ENCODE measurements at regions not wholly inside any gene's neighbourhood (a gene's known extent, or its start where the extent isn't known, plus 50 kb on each side); places are given as distances from the start of the nearest gene placed in this dataset.

DNA sequence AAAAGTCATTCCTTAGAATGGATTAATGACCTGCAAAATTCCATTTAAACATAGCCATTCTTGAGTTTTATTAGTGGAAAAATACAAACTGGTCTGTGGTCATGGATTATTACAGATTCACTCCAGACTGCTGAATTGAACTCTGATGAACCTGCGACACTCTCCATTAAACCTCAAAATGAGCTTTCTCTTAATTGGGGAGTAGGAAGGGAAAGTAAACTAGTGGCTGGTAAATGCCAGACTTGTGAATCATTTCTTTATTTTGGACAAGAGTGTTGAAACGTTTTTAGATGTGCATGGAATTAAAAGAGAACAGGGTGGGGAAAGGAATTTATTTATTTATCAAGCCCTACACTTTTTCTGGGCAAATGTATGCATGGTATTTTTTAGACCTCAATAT is 321.2 kb upstream of the FANCL start:
- DNase-seq (ENCODE audit: low read depth in 2 of 2) = no peak

GRCh38 chr2:58560531-58560930 is 319.4 kb upstream of the FANCL start:
- DNase-seq (ENCODE audit: low read depth in 2 of 2) = no peak

DNA sequence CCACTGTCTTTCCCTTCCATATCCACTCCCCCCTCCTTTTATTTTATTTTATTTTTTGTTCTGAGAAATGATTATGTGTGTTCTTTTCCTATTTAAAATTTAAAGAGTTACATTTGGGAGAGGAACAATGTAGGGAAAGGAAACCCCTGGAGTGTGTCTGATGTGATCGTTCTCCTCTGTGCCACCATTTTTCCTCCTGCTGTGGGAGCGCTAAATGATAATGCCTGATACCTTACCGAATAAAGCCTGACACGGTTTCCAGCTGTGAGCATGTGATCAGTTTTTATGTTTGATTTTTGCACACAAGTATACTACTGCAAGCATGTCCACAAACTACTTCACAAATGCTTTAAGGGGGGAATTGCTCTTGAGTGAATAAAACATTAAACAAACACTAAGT is 317.8 kb upstream of the FANCL start:
- DNase-seq (ENCODE audit: low read depth in 2 of 2) = no peak

- DNase-seq (ENCODE audit: low read depth in 2 of 2) = no peak
These were observed 316.1 kb upstream of the FANCL start for GRCh38 chr2:58557176-58557575.

GRCh38 chr2:58553937-58554336 is 312.8 kb upstream of the FANCL start:
- no peak for DNase-seq (ENCODE audit: low read depth in 2 of 2)

DNA sequence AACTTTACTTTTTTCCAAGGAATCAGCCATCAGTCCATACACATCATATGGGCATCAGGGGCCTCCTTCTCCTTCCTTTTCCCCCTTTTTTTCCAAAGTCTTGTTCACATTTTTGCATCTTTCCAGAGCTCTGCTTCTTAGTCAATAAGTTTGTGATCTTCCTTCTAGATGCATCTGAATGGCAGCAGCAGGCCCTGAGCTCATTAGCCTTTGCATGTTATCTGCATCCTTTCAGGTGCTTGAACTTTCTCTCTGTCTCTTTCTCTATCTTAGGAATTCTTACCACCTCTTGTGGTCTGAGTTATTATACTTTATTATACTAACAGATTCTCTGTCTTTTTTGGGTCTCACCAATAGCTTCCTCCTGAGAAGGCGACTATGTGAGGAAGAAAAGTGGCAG is 312.4 kb upstream of the FANCL start:
- no peak for DNase-seq (ENCODE audit: low read depth in 2 of 2)

DNA sequence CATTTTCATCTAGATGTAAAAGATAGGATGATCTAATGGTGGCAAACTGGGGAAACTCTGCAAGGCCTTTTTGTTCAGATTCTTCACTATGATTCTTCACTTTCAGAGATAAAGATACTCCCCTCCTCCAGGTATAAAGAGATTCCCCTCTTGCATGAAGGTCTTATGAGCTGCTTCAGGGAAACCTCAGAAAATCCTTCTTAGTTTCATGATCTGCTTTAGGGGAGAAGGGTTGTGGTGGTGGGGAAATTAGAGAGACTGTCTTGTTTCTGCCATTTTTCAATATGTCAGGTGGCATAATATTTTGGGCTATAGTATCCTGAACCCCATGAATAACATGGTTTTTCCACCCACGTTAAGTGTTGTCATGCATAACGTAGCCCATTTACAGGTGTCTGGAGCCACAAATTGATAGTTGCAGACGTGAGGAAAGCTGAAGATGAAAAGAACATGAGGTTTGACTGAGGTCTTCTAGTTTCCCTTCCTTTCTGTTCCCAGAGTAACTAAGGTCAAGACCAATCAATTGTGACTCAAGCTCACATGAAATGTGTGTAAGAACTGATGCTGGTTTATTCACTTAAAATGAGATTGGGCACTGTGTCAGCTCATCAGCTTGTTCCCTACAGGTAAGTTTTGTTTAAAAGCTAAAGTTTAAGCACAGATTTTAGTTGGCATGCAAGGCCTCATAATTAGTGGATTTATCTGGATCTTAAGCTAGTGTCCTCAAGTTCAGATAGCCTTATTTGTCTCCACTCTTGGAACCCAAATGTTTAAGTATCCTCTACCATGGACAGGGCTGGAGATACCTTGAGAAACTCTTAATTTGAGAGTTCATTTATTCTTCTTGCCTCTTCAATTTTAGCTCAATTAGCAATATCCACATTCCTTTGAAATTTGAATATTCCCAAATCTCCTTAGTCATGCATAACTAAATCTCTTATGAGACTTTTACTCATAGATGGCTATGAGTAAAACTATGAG is 304.5 kb upstream of the FANCL start:
- DNase-seq (ENCODE audit: low read depth in 2 of 2) = no peak

- DNase-seq (ENCODE audit: low read depth in 2 of 2) = no peak
These were observed 302.3 kb upstream of the FANCL start for GRCh38 chr2:58543442-58543841.

DNA sequence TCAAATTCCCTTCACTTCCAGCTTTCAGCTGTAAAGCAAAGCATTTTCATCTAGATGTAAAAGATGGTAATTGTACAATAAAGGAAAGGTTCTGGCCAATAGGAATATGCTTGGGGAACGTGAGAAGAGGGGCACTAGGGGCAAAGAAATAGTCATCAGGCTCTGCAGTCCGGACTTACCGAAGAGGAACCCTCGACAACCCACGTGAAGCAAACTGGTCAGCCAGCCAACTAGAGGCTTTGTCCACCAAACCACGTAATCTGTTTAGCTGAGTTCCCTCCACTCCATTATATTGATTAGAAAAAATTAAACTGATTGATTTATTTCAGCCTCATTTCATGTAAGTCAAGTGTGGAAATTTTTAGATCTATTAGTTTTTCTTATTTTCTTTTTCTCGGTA is 300.4 kb upstream of the FANCL start:
- no peak for DNase-seq (ENCODE audit: low read depth in 2 of 2)

DNA sequence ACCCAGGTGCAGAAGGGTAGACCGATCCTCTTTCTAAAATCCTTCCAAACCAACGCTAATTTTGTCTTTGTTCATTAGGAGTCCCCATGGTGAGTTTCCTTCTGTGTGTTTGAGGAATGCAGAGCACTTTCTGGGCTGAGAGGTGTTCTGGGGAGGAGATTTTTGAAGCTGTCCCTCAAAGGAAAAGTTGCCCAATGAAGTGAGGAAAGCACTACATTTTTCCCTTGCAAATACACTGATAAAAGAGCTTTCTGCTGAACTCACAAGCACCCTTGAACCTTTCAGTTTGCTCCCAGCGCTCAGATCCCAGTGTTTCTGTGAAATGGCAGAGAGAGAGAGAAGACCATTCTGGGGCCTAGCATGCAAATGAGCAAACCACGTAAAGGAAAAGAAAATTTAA is 299.6 kb upstream of the FANCL start:
- DNase-seq (ENCODE audit: low read depth in 2 of 2) = no peak

DNA sequence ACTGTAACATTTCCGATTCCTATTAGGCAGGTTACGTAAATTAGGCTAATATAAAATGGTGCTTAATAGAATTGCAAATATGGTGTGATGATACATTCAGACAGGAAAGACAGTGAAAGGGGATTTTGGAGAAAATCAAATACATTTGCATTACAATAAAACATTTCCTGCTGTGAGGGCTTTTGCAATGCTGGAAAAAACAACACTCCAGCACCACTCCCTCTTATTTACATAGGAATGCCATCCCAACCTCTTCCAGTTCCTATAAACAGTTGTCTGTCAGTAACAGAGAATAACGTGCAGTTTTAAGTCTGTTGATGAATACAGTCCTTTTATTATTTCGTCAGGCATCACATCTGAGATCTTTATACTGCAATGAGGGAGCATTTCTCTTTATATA is 298.8 kb upstream of the FANCL start:
- DNase-seq (ENCODE audit: low read depth in 2 of 2) = no peak

GRCh38 chr2:58535990-58536389 is 294.9 kb upstream of the FANCL start:
- no peak for DNase-seq (ENCODE audit: low read depth in 2 of 2)

DNA sequence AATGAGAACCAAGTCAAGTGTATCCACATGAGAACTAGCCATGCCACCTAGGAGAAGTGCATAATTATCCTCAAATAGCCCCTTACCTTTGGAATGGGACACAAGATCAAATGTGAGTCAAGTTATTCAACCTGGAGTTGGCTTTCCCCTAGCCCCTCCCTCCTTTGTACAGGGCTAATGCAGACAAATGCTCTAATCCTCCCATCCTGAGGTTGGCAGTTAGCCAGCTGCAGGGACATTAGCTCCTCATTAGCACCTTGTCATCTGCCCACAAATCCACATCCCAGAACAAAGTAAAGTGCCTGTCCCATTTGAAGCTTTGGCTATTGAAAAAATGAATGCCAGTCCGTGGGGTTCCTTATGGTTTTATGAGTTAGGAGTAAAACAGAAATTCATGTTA is 294.1 kb upstream of the FANCL start:
- DNase-seq (ENCODE audit: low read depth in 2 of 2) = no peak

DNA sequence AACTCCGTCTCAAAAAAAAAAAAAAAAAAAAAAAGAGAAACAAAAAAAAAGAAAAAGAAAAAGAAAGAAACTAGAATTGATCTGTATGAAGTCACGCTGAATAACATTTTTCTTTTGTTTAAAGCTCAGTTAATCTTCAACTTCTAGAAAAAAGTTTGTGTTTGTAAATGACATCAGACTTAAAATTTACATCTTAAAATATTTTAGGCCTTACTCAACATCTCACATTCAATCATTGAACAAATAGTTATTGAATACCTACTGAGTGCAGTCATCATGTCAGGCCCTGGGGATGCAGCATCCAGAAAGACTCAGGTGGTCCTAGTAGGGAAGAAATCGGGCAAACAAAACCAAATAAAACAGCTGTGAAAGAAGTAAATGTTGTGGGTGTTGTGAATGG is 292.3 kb upstream of the FANCL start:
- no peak for DNase-seq (ENCODE audit: low read depth in 2 of 2)

- DNase-seq (ENCODE audit: low read depth in 2 of 2) = no peak
These were observed 291.5 kb upstream of the FANCL start for GRCh38 chr2:58532641-58533040.

- DNase-seq (ENCODE audit: low read depth in 2 of 2) = no peak
These were observed 286.5 kb upstream of the FANCL start for GRCh38 chr2:58527647-58528046.

DNA sequence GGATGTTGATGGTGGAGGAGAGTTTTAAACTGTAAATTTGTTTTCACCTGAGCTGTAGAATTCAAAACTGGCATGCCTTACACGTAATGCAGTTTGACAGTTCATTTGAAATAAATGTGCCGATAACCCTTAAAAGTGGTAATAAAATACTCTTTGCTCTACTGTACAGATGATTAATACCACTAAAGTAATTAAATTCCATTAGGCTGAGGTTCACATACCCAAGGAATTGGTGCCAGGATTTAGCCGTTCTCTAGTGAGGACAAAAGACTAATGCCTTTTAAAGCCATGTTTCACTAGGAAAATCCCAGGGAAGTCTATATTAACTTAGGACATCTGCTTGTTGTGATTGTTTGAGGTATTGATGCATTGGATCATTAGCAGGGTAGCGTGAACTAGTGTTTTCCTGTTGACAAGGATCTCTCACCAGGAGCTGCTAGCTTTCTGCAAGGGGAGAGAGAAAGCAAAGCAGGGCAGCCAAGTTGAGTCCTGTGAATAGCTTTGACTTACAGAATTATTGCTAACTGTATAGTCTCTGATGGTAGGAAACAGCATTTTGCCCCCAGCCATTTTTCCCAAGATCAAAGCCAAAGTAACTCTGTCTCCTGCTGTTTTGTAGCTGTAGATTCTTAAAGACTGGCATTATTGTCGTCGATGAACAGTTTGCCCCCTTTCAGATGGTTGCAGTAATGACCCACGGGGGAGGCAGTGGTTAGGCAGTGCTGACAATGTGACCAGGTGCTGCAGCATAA is 280.9 kb upstream of the FANCL start:
- DNase-seq (ENCODE audit: low read depth in 2 of 2) = no peak

DNA sequence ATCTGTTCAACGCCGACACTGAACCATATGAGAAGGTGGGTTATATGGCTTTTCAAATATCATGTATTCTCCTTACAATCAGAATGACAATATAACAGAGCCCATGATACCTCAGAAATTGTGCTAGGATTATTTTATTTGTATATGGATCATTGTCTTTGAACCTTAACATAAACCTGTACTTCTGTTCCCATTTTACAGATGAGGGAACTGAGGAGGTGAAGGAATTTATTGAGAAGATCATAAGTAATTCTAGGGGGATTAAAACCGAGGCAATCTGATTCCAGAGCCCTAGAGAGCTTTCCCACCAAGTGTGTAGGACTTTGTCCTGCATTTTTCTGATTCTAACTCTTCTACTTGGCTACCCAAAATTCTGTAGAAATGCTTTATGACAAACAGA is 279.8 kb upstream of the FANCL start:
- no peak for DNase-seq (ENCODE audit: low read depth in 2 of 2)

- DNase-seq (ENCODE audit: low read depth in 2 of 2) = no peak
These were observed 276.8 kb upstream of the FANCL start for GRCh38 chr2:58517881-58518280.

DNA sequence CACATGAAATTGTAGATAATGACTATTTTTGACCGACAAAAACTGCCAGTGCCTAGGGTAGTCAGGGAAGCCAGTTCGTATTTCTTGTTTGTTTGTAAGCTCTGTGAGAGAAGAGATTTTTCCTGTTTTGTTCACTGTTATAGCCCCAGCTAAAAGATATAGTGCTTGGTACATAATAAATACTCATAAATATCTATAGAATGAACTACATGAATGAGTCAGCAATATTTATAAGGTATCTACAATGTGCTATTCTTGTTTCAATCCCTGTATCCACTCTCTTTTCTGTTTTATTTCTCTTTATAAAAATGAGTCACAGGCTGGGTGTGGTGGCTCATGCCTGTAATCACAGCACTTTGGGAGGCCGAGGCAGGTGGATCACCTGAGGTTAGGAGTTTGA is 275.6 kb upstream of the FANCL start:
- DNase-seq (ENCODE audit: low read depth in 2 of 2) = no peak

GRCh38 chr2:58515827-58516573 is 274.9 kb upstream of the FANCL start:
- DNase-seq (ENCODE audit: low read depth in 2 of 2) = no peak

- DNase-seq (ENCODE audit: low read depth in 2 of 2) = no peak
These were observed 273.1 kb upstream of the FANCL start for GRCh38 chr2:58514252-58514651.
